B cell (primary cell): ENCODE measurements at regions not wholly inside any gene's neighbourhood (a gene's known extent, or its start where the extent isn't known, plus 50 kb on each side); places are given as distances from the start of the nearest gene placed in this dataset.

Experiments
- ATAC-seq: fragments of 200-7000 bp; cut with Tn5 transposase; one replicate; pipeline ENCODE4 v1.10.0; 2021; ENCODE audit warnings: low read depth, mild to moderate bottlenecking, moderate number of reproducible peaks, moderate library complexity
- CTCF ChIA-PET: fragments of 350-600 bp; sonication (Branson Sonifier 250); formaldehyde crosslinking; loops from one replicate; lab custom pipeline; 2021; ENCODE audit warnings: antibody characterized with exemption, inconsistent platforms; lab: Charles Lee
- POLR2A ChIA-PET: fragments of 350-600 bp; sonication (Branson Sonifier 250); formaldehyde crosslinking; loops from one replicate; lab custom pipeline; 2021; ENCODE audit warnings: antibody characterized with exemption; lab: Charles Lee
- DNase-seq: peaks from one replicate; pipeline ENCODE4 v3.0.0; 2013
- H2AFZ ChIP-seq: 2 replicates; pipeline ENCODE4 v1.6.1; 2012; ENCODE audit warnings: mild to moderate bottlenecking, low read depth, low read length; ENCODE audit not compliant: insufficient read depth, poor library complexity, severe bottlenecking
- H3K27ac ChIP-seq, 2 donors: 1 replicate in 1 of 2; 2 replicates in 1 of 2; pipeline ENCODE4 v1.5.1; 2012 to 2013; ENCODE audit warnings: low read length in 2 of 2, mild to moderate bottlenecking in 2 of 2, moderate library complexity in 1 of 2
- H3K27me3 ChIP-seq, 4 experiments: fragments of 200-600 bp in 1 of 4; sonication (generic) in 1 of 4; replicated peaks in 1 of 4; 1 replicate in 2 of 4; 2 replicates in 2 of 4; pipeline versions ENCODE4 v1.6.1 to v1.7.0; 2013 to 2016; ENCODE audit warnings: low read length in 3 of 4, mild to moderate bottlenecking in 2 of 4, mixed read lengths in 1 of 4, moderate library complexity in 1 of 4; ENCODE audit not compliant: insufficient read depth in 4 of 4, control insufficient read depth in 3 of 4; ENCODE audit errors: control extremely low read depth in 1 of 4
- H3K36me3 ChIP-seq, 2 experiments: replicated peaks in 1 of 2; 1 replicate in 1 of 2; 2 replicates in 1 of 2; pipeline versions ENCODE4 v1.6.1 to v1.7.1; 2013; ENCODE audit warnings: low read length in 1 of 2; ENCODE audit not compliant: insufficient read depth in 2 of 2, control insufficient read depth in 1 of 2; ENCODE audit errors: control extremely low read depth in 1 of 2, extremely low read depth in 1 of 2
- H3K4me1 ChIP-seq, 2 donors: fragments of 200-600 bp in 1 of 2; sonication (generic) in 1 of 2; 1 replicate in 1 of 2; 2 replicates in 1 of 2; pipeline versions ENCODE4 v1.5.1 to v1.6.1; 2013 to 2017; ENCODE audit warnings: low read length in 2 of 2; ENCODE audit not compliant: control insufficient read depth in 2 of 2, insufficient read depth in 2 of 2
- H3K4me2 ChIP-seq: replicated peaks from 2 replicates; pipeline ENCODE3; 2012; ENCODE audit warnings: mild to moderate bottlenecking, low read depth, low read length; ENCODE audit not compliant: poor library complexity, severe bottlenecking
- H3K4me3 ChIP-seq, 5 experiments: fragments of 200-600 bp in 1 of 5; sonication (generic) in 1 of 5; 1 replicate in 3 of 5; 2 replicates in 2 of 5; pipeline versions ENCODE4 v1.5.1 to v1.7.0; 2011 to 2016; ENCODE audit warnings: low read length in 4 of 5, mild to moderate bottlenecking in 4 of 5, low read depth in 2 of 5, control low read depth in 1 of 5, moderate library complexity in 1 of 5; ENCODE audit not compliant: insufficient read depth in 1 of 5; ENCODE audit errors: control extremely low read depth in 1 of 5, extremely low read depth in 1 of 5
- H3K79me2 ChIP-seq: fragments of 200-600 bp; sonication (generic); one replicate; pipeline ENCODE4 v1.6.0; 2016; ENCODE audit warnings: low read length; ENCODE audit not compliant: control insufficient read depth, insufficient read depth
- H3K9ac ChIP-seq: fragments of 200-600 bp; sonication (generic); 2 replicates; pipeline ENCODE4 v1.6.1; 2017; ENCODE audit warnings: mild to moderate bottlenecking, low read length, moderate library complexity
- H3K9me3 ChIP-seq, 3 donors: one replicate each; pipeline versions ENCODE4 v1.6.1 to v1.7.1; 2013; ENCODE audit warnings: low read length in 2 of 3; ENCODE audit not compliant: control insufficient read depth in 2 of 3, insufficient read depth in 1 of 3; ENCODE audit errors: control extremely low read depth in 1 of 3
- H4K20me1 ChIP-seq: 2 replicates; pipeline ENCODE4 v1.6.0; 2012; ENCODE audit warnings: mild to moderate bottlenecking, low read length; ENCODE audit not compliant: insufficient read depth, control insufficient read depth, poor library complexity, severe bottlenecking
- H3K27ac Mint-ChIP-seq: one replicate; pipeline ENCODE4 v1.8.0; 2021; ENCODE audit warnings: mixed read lengths
- H3K27me3 Mint-ChIP-seq: one replicate; pipeline ENCODE4 v1.8.0; 2021; ENCODE audit warnings: mixed read lengths
- H3K4me1 Mint-ChIP-seq: one replicate; pipeline ENCODE4 v1.8.0; 2021; ENCODE audit warnings: mixed read lengths
- H3K4me3 Mint-ChIP-seq: one replicate; pipeline ENCODE4 v1.8.0; 2021; ENCODE audit warnings: mixed read lengths
- H3K9me3 Mint-ChIP-seq: one replicate; pipeline ENCODE4 v1.8.0; 2022; ENCODE audit warnings: mixed read lengths; ENCODE audit not compliant: insufficient read depth
- CTCF ChIP-seq: fragments of 200-600 bp; IDR thresholded peaks from one replicate; pipeline ENCODE4 v1.8.0; 2022; ENCODE audit warnings: antibody characterized with exemption, mild to moderate bottlenecking
- EZH2 ChIP-seq: IDR thresholded peaks from 2 replicates; pipeline ENCODE4 v1.6.1; 2012; ENCODE audit warnings: borderline replicate concordance, low read depth, mild to moderate bottlenecking, moderate library complexity, low read length; ENCODE audit not compliant: insufficient read depth, poor library complexity, severe bottlenecking
- WGBS: methylation state at CpG from one replicate; pipeline ENCODE4 v1.1.5; 2013; ENCODE audit warnings: missing lambda C conversion rate; ENCODE audit not compliant: insufficient coverage; 5-methylcytosine and 5-hydroxymethylcytosine counted together
- intact Hi-C: fragments of 100-400 bp; cut with micrococcal nuclease; formaldehyde crosslinking; loops from one replicate; pipeline ENCODE4 v1.10.0; 2022

GRCh38 chr1:209038316-209038715 lies 545.2 kb upstream of the CAMK1G start:
- WGBS, result 63% methylated on average over 2 of the region's 2 CpGs
- no peak overlapping the region for H3K4me3 ChIP-seq
- ATAC-seq (no peak), DNase-seq (no peak)
- intact Hi-C loops, result no loop called here
- no peaks in the 10 kb centered on the region for H3K36me3 ChIP-seq
- H3K4me2 ChIP-seq, result no peak overlapping the region
- Mint-ChIP-seq H3K9me3 (no peaks in the 10 kb centered on the region), H3K4me3 (no peak overlapping the region), H3K4me1 (no peaks in the 10 kb centered on the region), H3K27me3 (no peaks in the 10 kb centered on the region), H3K27ac (no peak overlapping the region)
- H2AFZ ChIP-seq, result no peak overlapping the region
- H3K9ac ChIP-seq, result no peak overlapping the region
- no peaks in the 10 kb centered on the region for H3K4me1 ChIP-seq
- H3K9me3 ChIP-seq, result no peaks in the 10 kb centered on the region
- POLR2A ChIA-PET, result no interaction called here
- no peak for TF ChIP-seq EZH2
- TF ChIP-seq CTCF, result no peak
- no peaks in the 10 kb centered on the region for H3K79me2 ChIP-seq
- H3K27me3 ChIP-seq, result no peaks in the 10 kb centered on the region
- no peaks in the 10 kb centered on the region for H4K20me1 ChIP-seq
- CTCF ChIA-PET, result no interaction called here
- no peak overlapping the region for H3K27ac ChIP-seq

DNA sequence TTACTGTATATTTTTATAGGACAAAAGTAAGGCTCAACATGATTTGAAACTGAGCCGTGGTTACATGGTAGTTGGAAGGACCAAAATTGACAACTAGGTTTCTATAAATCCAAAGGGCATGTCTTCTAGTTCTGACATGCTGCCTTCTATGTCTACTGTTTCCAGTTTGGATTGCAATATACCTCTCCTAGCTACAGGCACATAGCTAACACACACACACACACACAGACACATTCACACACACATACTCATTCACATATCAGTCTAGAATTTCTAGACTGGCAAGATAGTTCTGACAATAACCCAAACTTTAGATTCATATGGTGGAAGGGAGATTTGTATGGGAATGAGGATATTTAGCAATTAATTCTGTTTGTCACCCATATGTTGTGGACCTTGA lies 544.8 kb upstream of the CAMK1G start:
- H3K4me3 Mint-ChIP-seq, result no peak overlapping the region
- no peak overlapping the region for H3K4me2 ChIP-seq
- ChIA-PET POLR2A (no interaction called here), CTCF (no interaction called here)
- no peak overlapping the region for H2AFZ ChIP-seq
- H3K9me3 ChIP-seq, result no peaks in the 10 kb centered on the region
- no peaks in the 10 kb centered on the region for H4K20me1 ChIP-seq
- no CpG with 5 or more reads among the region's 1 CpG for WGBS
- no peaks in the 10 kb centered on the region for H3K4me1 ChIP-seq
- H3K27ac Mint-ChIP-seq, result no peak overlapping the region
- no peaks in the 10 kb centered on the region for H3K27me3 ChIP-seq
- no peaks in the 10 kb centered on the region for H3K36me3 ChIP-seq
- H3K27me3 Mint-ChIP-seq, result no peaks in the 10 kb centered on the region
- no peaks in the 10 kb centered on the region for H3K79me2 ChIP-seq
- H3K4me1 Mint-ChIP-seq, result no peaks in the 10 kb centered on the region
- TF ChIP-seq CTCF (no peak), EZH2 (no peak)
- H3K9me3 Mint-ChIP-seq, result no peaks in the 10 kb centered on the region
- ATAC-seq (no peak), DNase-seq (no peak)
- H3K4me3 ChIP-seq, result no peak overlapping the region
- H3K27ac ChIP-seq, result no peak overlapping the region
- H3K9ac ChIP-seq, result no peak overlapping the region
- intact Hi-C loops, result no loop called here
